ENCODE measurements at regions not wholly inside any gene's neighbourhood (a gene's known extent, or its start where the extent isn't known, plus 50 kb on each side); places are given as distances from the start of the nearest gene placed in this dataset.

GRCh38 chr4:71125137-71125536 lies 131.7 kb downstream of the DCK start:
- no peaks in the 10 kb centered on the region for H3K27me3 ChIP-seq (ENCODE audit: control insufficient read depth, insufficient read depth, low read length, poor library complexity, severe bottlenecking)
- H3K4me1 ChIP-seq (ENCODE audit: control insufficient read depth, insufficient read depth, low read length): peaks cover 3% of the 10 kb centered on the region
- no peak overlapping the region for H3K27ac ChIP-seq (ENCODE audit: insufficient read depth, low read depth, low read length, poor library complexity, severe bottlenecking)
- H3K4me3 ChIP-seq (ENCODE audit: insufficient read depth, low read depth, low read length): no peak overlapping the region
- H3K9me3 ChIP-seq (ENCODE audit: control insufficient read depth, low read length): no peaks in the 10 kb centered on the region
- H3K36me3 ChIP-seq (ENCODE audit: control insufficient read depth, insufficient read depth, low read length): no peaks in the 10 kb centered on the region
- WGBS, 2 experiments: 87 to 91% methylated on average over 4 of the region's 4 CpGs

- no peak overlapping the region for H3K4me3 ChIP-seq (ENCODE audit: insufficient read depth, low read depth, low read length)
- no peaks in the 10 kb centered on the region for H3K9me3 ChIP-seq (ENCODE audit: control insufficient read depth, low read length)
- 95 to 100% methylated on average over 1 of the region's 1 CpG for WGBS, 2 experiments
- H3K27ac ChIP-seq (ENCODE audit: insufficient read depth, low read depth, low read length, poor library complexity, severe bottlenecking): no peak overlapping the region
- no peaks in the 10 kb centered on the region for H3K36me3 ChIP-seq (ENCODE audit: control insufficient read depth, insufficient read depth, low read length)
- H3K27me3 ChIP-seq (ENCODE audit: control insufficient read depth, insufficient read depth, low read length, poor library complexity, severe bottlenecking): no peaks in the 10 kb centered on the region
- peaks cover 3% of the 10 kb centered on the region for H3K4me1 ChIP-seq (ENCODE audit: control insufficient read depth, insufficient read depth, low read length)
These were observed 133.3 kb downstream of the DCK start for GRCh38 chr4:71126719-71127118.

- H3K9me3 ChIP-seq (ENCODE audit: control insufficient read depth, low read length): no peaks in the 10 kb centered on the region
- no peaks in the 10 kb centered on the region for H3K27me3 ChIP-seq (ENCODE audit: control insufficient read depth, insufficient read depth, low read length, poor library complexity, severe bottlenecking)
- no peak overlapping the region for H3K4me3 ChIP-seq (ENCODE audit: insufficient read depth, low read depth, low read length)
- 70 to 80% methylated on average over 9 of the region's 9 CpGs for WGBS, 2 experiments
- H3K36me3 ChIP-seq (ENCODE audit: control insufficient read depth, insufficient read depth, low read length): no peaks in the 10 kb centered on the region
- no peak overlapping the region for H3K27ac ChIP-seq (ENCODE audit: insufficient read depth, low read depth, low read length, poor library complexity, severe bottlenecking)
- H3K4me1 ChIP-seq (ENCODE audit: control insufficient read depth, insufficient read depth, low read length): peaks cover 3% of the 10 kb centered on the region
These were observed 137.6 kb downstream of the DCK start for GRCh38 chr4:71130827-71131603.

GRCh38 chr4:71132486-71132885 lies 139.0 kb downstream of the DCK start:
- Histone ChIP-seq H3K4me3 (ENCODE audit: insufficient read depth, low read depth, low read length) (no peak overlapping the region), H3K4me1 (ENCODE audit: control insufficient read depth, insufficient read depth, low read length) (peaks cover 3% of the 10 kb centered on the region), H3K36me3 (ENCODE audit: control insufficient read depth, insufficient read depth, low read length) (no peaks in the 10 kb centered on the region), H3K9me3 (ENCODE audit: control insufficient read depth, low read length) (no peaks in the 10 kb centered on the region), H3K27me3 (ENCODE audit: control insufficient read depth, insufficient read depth, low read length, poor library complexity, severe bottlenecking) (no peaks in the 10 kb centered on the region), H3K27ac (ENCODE audit: insufficient read depth, low read depth, low read length, poor library complexity, severe bottlenecking) (no peak overlapping the region)

- H3K9me3 ChIP-seq (ENCODE audit: control insufficient read depth, low read length): no peaks in the 10 kb centered on the region
- no peaks in the 10 kb centered on the region for H3K27me3 ChIP-seq (ENCODE audit: control insufficient read depth, insufficient read depth, low read length, poor library complexity, severe bottlenecking)
- no peaks in the 10 kb centered on the region for H3K36me3 ChIP-seq (ENCODE audit: control insufficient read depth, insufficient read depth, low read length)
- peaks cover 3% of the 10 kb centered on the region for H3K4me1 ChIP-seq (ENCODE audit: control insufficient read depth, insufficient read depth, low read length)
- WGBS, 2 experiments: 93 to 96% methylated on average over 6 of the region's 6 CpGs
- no peak overlapping the region for H3K27ac ChIP-seq (ENCODE audit: insufficient read depth, low read depth, low read length, poor library complexity, severe bottlenecking)
- no peak overlapping the region for H3K4me3 ChIP-seq (ENCODE audit: insufficient read depth, low read depth, low read length)
These were observed 140.0 kb downstream of the DCK start for GRCh38 chr4:71133491-71133890.

GRCh38 chr4:71136071-71136470 lies 142.6 kb downstream of the DCK start:
- 94 to 100% methylated on average over 1 of the region's 1 CpG for WGBS, 2 experiments
- Histone ChIP-seq H3K27ac (ENCODE audit: insufficient read depth, low read depth, low read length, poor library complexity, severe bottlenecking) (no peak overlapping the region), H3K36me3 (ENCODE audit: control insufficient read depth, insufficient read depth, low read length) (no peaks in the 10 kb centered on the region), H3K4me3 (ENCODE audit: insufficient read depth, low read depth, low read length) (no peak overlapping the region), H3K27me3 (ENCODE audit: control insufficient read depth, insufficient read depth, low read length, poor library complexity, severe bottlenecking) (no peaks in the 10 kb centered on the region), H3K4me1 (ENCODE audit: control insufficient read depth, insufficient read depth, low read length) (no peaks in the 10 kb centered on the region), H3K9me3 (ENCODE audit: control insufficient read depth, low read length) (no peaks in the 10 kb centered on the region)

GRCh38 chr4:71138007-71138615 lies 144.7 kb downstream of the DCK start:
- no peaks in the 10 kb centered on the region for H3K36me3 ChIP-seq (ENCODE audit: control insufficient read depth, insufficient read depth, low read length)
- no peak overlapping the region for H3K27ac ChIP-seq (ENCODE audit: insufficient read depth, low read depth, low read length, poor library complexity, severe bottlenecking)
- no peaks in the 10 kb centered on the region for H3K9me3 ChIP-seq (ENCODE audit: control insufficient read depth, low read length)
- no peaks in the 10 kb centered on the region for H3K27me3 ChIP-seq (ENCODE audit: control insufficient read depth, insufficient read depth, low read length, poor library complexity, severe bottlenecking)
- no peak overlapping the region for H3K4me3 ChIP-seq (ENCODE audit: insufficient read depth, low read depth, low read length)
- no peaks in the 10 kb centered on the region for H3K4me1 ChIP-seq (ENCODE audit: control insufficient read depth, insufficient read depth, low read length)
- 90 to 94% methylated on average over 3 of the region's 4 CpGs for WGBS, 2 experiments

GRCh38 chr4:71140563-71140962 lies 147.1 kb downstream of the DCK start:
- Histone ChIP-seq H3K27me3 (ENCODE audit: control insufficient read depth, insufficient read depth, low read length, poor library complexity, severe bottlenecking) (no peaks in the 10 kb centered on the region), H3K27ac (ENCODE audit: insufficient read depth, low read depth, low read length, poor library complexity, severe bottlenecking) (no peak overlapping the region), H3K4me3 (ENCODE audit: insufficient read depth, low read depth, low read length) (no peak overlapping the region), H3K9me3 (ENCODE audit: control insufficient read depth, low read length) (no peaks in the 10 kb centered on the region), H3K36me3 (ENCODE audit: control insufficient read depth, insufficient read depth, low read length) (no peaks in the 10 kb centered on the region), H3K4me1 (ENCODE audit: control insufficient read depth, insufficient read depth, low read length) (no peaks in the 10 kb centered on the region)
- 91 to 97% methylated on average over 2 of the region's 2 CpGs for WGBS, 2 experiments

GRCh38 chr4:71141125-71141524 lies 147.7 kb downstream of the DCK start:
- H3K27me3 ChIP-seq (ENCODE audit: control insufficient read depth, insufficient read depth, low read length, poor library complexity, severe bottlenecking): no peaks in the 10 kb centered on the region
- WGBS, 2 experiments: 94 to 96% methylated on average over 1 of the region's 1 CpG
- H3K9me3 ChIP-seq (ENCODE audit: control insufficient read depth, low read length): no peaks in the 10 kb centered on the region
- H3K36me3 ChIP-seq (ENCODE audit: control insufficient read depth, insufficient read depth, low read length): no peaks in the 10 kb centered on the region
- no peak overlapping the region for H3K4me3 ChIP-seq (ENCODE audit: insufficient read depth, low read depth, low read length)
- H3K27ac ChIP-seq (ENCODE audit: insufficient read depth, low read depth, low read length, poor library complexity, severe bottlenecking): no peak overlapping the region
- H3K4me1 ChIP-seq (ENCODE audit: control insufficient read depth, insufficient read depth, low read length): no peaks in the 10 kb centered on the region

- Histone ChIP-seq H3K9me3 (ENCODE audit: control insufficient read depth, low read length) (no peaks in the 10 kb centered on the region), H3K27ac (ENCODE audit: insufficient read depth, low read depth, low read length, poor library complexity, severe bottlenecking) (no peak overlapping the region), H3K4me1 (ENCODE audit: control insufficient read depth, insufficient read depth, low read length) (no peaks in the 10 kb centered on the region), H3K27me3 (ENCODE audit: control insufficient read depth, insufficient read depth, low read length, poor library complexity, severe bottlenecking) (no peaks in the 10 kb centered on the region), H3K36me3 (ENCODE audit: control insufficient read depth, insufficient read depth, low read length) (no peaks in the 10 kb centered on the region), H3K4me3 (ENCODE audit: insufficient read depth, low read depth, low read length) (no peak overlapping the region)
These were observed 153.8 kb downstream of the DCK start for GRCh38 chr4:71147261-71147660.
